ENCODE measurements at regions not wholly inside any gene's neighbourhood (a gene's known extent, or its start where the extent isn't known, plus 50 kb on each side); places are given as distances from the start of the nearest gene placed in this dataset.

DNA sequence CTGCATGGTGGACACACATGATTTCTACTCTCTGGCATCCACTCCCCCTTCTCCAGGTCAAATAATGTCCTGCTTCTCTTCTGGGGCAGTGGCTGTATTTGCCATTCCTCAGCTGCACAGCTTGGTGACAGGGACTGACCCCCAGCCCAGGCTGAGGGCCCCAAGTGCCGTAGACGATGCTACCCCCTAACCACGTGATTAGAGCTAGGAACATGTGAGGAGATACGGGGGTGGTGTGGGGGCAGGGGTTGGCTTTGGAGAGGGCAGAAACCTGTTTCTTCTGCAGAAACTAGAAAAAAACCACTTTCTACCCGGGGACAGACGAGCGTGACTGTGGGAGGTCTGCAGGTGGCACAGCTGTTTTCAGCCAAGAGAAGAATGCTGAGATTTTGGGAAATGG lies 192.4 kb downstream of the SIPA1L2 start:
- H3K36me3 Mint-ChIP-seq, result peaks cover 3% of the 10 kb centered on the region; the same call in 1 of the 2 replicates
- TF ChIP-seq, protein P1, sequence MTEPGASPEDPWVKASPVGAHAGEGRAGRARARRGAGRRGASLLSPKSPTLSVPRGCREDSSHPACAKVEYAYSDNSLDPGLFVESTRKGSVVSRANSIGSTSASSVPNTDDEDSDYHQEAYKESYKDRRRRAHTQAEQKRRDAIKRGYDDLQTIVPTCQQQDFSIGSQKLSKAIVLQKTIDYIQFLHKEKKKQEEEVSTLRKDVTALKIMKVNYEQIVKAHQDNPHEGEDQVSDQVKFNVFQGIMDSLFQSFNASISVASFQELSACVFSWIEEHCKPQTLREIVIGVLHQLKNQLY (CRISPR knock-in tag; IDR thresholded peaks at IDR 0.05), result no peak
- peaks cover 17% of the 10 kb centered on the region for H3K4me1 Mint-ChIP-seq
- H3K27ac Mint-ChIP-seq, result no peak overlapping the region
- ChIA-PET CTCF (no interaction called here), POLR2A (no interaction called here)
- no peaks in the 10 kb centered on the region for H3K9me3 Mint-ChIP-seq
- no peaks in the 10 kb centered on the region for H3K27me3 Mint-ChIP-seq (ENCODE audit: low read depth)
- no peak overlapping the region for H3K4me3 Mint-ChIP-seq
- DNase-seq (ENCODE audit: low spot score) (no peak), ATAC-seq (no peak)

- Mint-ChIP-seq H3K36me3 (peaks cover 3% of the 10 kb centered on the region; the same call in 1 of the 2 replicates), H3K4me1 (peaks cover 14% of the 10 kb centered on the region), H3K4me3 (no peak overlapping the region), H3K27ac (no peak overlapping the region), H3K9me3 (no peaks in the 10 kb centered on the region), H3K27me3 (ENCODE audit: low read depth) (no peaks in the 10 kb centered on the region)
- ChIA-PET CTCF (no interaction called here), POLR2A (no interaction called here)
- TF ChIP-seq FOXJ3 (CRISPR knock-in tag; IDR thresholded peaks at IDR 0.05; ENCODE audit: borderline replicate concordance), result no peak
- TF ChIP-seq, protein P2, sequence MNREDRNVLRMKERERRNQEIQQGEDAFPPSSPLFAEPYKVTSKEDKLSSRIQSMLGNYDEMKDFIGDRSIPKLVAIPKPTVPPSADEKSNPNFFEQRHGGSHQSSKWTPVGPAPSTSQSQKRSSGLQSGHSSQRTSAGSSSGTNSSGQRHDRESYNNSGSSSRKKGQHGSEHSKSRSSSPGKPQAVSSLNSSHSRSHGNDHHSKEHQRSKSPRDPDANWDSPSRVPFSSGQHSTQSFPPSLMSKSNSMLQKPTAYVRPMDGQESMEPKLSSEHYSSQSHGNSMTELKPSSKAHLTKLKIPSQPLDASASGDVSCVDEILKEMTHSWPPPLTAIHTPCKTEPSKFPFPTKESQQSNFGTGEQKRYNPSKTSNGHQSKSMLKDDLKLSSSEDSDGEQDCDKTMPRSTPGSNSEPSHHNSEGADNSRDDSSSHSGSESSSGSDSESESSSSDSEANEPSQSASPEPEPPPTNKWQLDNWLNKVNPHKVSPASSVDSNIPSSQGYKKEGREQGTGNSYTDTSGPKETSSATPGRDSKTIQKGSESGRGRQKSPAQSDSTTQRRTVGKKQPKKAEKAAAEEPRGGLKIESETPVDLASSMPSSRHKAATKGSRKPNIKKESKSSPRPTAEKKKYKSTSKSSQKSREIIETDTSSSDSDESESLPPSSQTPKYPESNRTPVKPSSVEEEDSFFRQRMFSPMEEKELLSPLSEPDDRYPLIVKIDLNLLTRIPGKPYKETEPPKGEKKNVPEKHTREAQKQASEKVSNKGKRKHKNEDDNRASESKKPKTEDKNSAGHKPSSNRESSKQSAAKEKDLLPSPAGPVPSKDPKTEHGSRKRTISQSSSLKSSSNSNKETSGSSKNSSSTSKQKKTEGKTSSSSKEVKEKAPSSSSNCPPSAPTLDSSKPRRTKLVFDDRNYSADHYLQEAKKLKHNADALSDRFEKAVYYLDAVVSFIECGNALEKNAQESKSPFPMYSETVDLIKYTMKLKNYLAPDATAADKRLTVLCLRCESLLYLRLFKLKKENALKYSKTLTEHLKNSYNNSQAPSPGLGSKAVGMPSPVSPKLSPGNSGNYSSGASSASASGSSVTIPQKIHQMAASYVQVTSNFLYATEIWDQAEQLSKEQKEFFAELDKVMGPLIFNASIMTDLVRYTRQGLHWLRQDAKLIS (CRISPR knock-in tag; IDR thresholded peaks at IDR 0.05; ENCODE audit: borderline replicate concordance), result no peak
- TF ChIP-seq ZBTB21 (CRISPR knock-in tag; IDR thresholded peaks at IDR 0.05; ENCODE audit: borderline replicate concordance), result no peak
- TF ChIP-seq, protein P3, sequence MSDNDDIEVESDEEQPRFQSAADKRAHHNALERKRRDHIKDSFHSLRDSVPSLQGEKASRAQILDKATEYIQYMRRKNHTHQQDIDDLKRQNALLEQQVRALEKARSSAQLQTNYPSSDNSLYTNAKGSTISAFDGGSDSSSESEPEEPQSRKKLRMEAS (CRISPR knock-in tag; IDR thresholded peaks at IDR 0.05), result no peak
- TF ChIP-seq ZNF121 (CRISPR knock-in tag; IDR thresholded peaks at IDR 0.05), result no peak
- TF ChIP-seq TEAD1 (CRISPR knock-in tag; IDR thresholded peaks at IDR 0.05), result no peak
- TF ChIP-seq MXD4 (CRISPR knock-in tag; IDR thresholded peaks at IDR 0.05; ENCODE audit: borderline replicate concordance), result no peak
- no peak for TF ChIP-seq NR1H2 (CRISPR knock-in tag; IDR thresholded peaks at IDR 0.05)
- ATAC-seq (no peak), DNase-seq (ENCODE audit: low spot score) (no peak)
Measured at GRCh38 chr1:232435729-232436128, 194.2 kb downstream of the SIPA1L2 start.

DNA sequence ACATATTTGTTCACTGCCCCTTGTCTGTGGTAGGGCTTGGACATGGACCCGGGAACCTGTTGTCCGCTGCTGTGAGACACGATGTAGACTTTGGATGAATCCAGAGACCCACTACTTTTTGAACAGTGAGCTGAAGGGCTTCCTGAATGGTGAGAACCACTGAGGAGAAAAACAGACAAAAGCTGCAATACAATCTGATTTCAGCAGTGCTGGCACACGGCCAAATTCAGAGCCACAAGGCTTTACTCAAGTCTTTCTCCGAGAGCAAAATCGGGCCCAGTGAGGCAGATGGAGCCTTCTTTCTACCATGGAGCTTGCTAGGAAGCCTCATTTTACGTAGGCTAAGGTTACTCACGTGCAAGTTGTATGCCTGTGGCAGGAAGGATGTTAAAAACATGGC lies 197.6 kb downstream of the SIPA1L2 start:
- POLR2A ChIA-PET, result no interaction called here
- ATAC-seq (no peak), DNase-seq (ENCODE audit: low spot score) (no peak)
- Mint-ChIP-seq H3K4me1 (peaks cover 3% of the 10 kb centered on the region; the same call in 1 of the 2 replicates), H3K36me3 (0 out of 2 replicates have a peak, but pooled peaks cover 3% of the 10 kb centered on the region), H3K9me3 (no peaks in the 10 kb centered on the region), H3K4me3 (no peak overlapping the region), H3K27ac (peak overlapping the region; percentile 13; the same call in 1 of the 2 replicates), H3K27me3 (ENCODE audit: low read depth) (no peaks in the 10 kb centered on the region)
- CTCF ChIA-PET, result interaction anchor here (0.7 kb wide), 1 partner anchor 195 kb away, joined by 3 read pairs; no protein-coding TSS in a partner anchor
- TF ChIP-seq, protein P4, sequence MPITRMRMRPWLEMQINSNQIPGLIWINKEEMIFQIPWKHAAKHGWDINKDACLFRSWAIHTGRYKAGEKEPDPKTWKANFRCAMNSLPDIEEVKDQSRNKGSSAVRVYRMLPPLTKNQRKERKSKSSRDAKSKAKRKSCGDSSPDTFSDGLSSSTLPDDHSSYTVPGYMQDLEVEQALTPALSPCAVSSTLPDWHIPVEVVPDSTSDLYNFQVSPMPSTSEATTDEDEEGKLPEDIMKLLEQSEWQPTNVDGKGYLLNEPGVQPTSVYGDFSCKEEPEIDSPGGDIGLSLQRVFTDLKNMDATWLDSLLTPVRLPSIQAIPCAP (CRISPR knock-in tag; IDR thresholded peaks at IDR 0.05), result no peak
- TF ChIP-seq, protein P1 (CRISPR knock-in tag; IDR thresholded peaks at IDR 0.05), result no peak
- TF ChIP-seq ZSCAN18 (CRISPR knock-in tag; IDR thresholded peaks at IDR 0.05) (no peak), SOX15 (CRISPR knock-in tag; IDR thresholded peaks at IDR 0.05) (no peak), RELA (CRISPR knock-in tag; IDR thresholded peaks at IDR 0.05; ENCODE audit: borderline replicate concordance) (no peak), MXD4 (CRISPR knock-in tag; IDR thresholded peaks at IDR 0.05; ENCODE audit: borderline replicate concordance) (no peak), NR1H2 (CRISPR knock-in tag; IDR thresholded peaks at IDR 0.05) (no peak), FOXP4 (CRISPR knock-in tag; IDR thresholded peaks at IDR 0.05) (no peak)
- TF ChIP-seq, protein P5, sequence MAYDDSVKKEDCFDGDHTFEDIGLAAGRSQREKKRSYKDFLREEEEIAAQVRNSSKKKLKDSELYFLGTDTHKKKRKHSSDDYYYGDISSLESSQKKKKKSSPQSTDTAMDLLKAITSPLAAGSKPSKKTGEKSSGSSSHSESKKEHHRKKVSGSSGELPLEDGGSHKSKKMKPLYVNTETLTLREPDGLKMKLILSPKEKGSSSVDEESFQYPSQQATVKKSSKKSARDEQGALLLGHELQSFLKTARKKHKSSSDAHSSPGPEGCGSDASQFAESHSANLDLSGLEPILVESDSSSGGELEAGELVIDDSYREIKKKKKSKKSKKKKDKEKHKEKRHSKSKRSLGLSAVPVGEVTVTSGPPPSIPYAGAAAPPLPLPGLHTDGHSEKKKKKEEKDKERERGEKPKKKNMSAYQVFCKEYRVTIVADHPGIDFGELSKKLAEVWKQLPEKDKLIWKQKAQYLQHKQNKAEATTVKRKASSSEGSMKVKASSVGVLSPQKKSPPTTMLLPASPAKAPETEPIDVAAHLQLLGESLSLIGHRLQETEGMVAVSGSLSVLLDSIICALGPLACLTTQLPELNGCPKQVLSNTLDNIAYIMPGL (CRISPR knock-in tag; IDR thresholded peaks at IDR 0.05), result no peak
- TF ChIP-seq, protein P6, sequence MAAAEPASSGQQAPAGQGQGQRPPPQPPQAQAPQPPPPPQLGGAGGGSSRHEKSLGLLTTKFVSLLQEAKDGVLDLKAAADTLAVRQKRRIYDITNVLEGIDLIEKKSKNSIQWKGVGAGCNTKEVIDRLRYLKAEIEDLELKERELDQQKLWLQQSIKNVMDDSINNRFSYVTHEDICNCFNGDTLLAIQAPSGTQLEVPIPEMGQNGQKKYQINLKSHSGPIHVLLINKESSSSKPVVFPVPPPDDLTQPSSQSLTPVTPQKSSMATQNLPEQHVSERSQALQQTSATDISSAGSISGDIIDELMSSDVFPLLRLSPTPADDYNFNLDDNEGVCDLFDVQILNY (CRISPR knock-in tag; IDR thresholded peaks at IDR 0.05), result no peak
